Breast epithelium (tissue), 4 donors: ENCODE measurements at regions not wholly inside any gene's neighbourhood (a gene's known extent, or its start where the extent isn't known, plus 50 kb on each side); places are given as distances from the start of the nearest gene placed in this dataset.

Experiments used
- DNase-seq, 2 donors: peaks; one replicate each; pipeline ENCODE4 v3.0.0-alpha.2; 2019; ENCODE audit warnings: low spot score in 2 of 2
- H3K27ac ChIP-seq, 2 donors: fragments of 200-600 bp; sonication (generic) in 1 of 2; one replicate each; pipeline ENCODE4 v1.5.1; 2016 to 2019; ENCODE audit warnings: mild to moderate bottlenecking in 1 of 2
- H3K27me3 ChIP-seq, 2 donors: fragments of 200-600 bp; sonication (generic) in 1 of 2; one replicate each; pipeline versions ENCODE4 v1.5.1 to v1.6.0; 2017 to 2019; ENCODE audit warnings: control low read depth in 1 of 2, mild to moderate bottlenecking in 1 of 2
- H3K36me3 ChIP-seq: fragments of 200-600 bp; one replicate; pipeline ENCODE4 v1.5.1; 2019
- H3K4me1 ChIP-seq, 2 donors: fragments of 200-600 bp; sonication (generic); one replicate each; pipeline ENCODE4 v1.5.1; 2016 to 2019; ENCODE audit warnings: control low read depth in 1 of 2
- H3K4me3 ChIP-seq, 3 donors: fragments of 200-600 bp; sonication (generic); 1 replicate in 2 of 3; 2 replicates in 1 of 3; pipeline ENCODE4 v1.5.1; 2016 to 2019; ENCODE audit warnings: mild to moderate bottlenecking in 3 of 3, moderate library complexity in 2 of 3
- H3K9me3 ChIP-seq, 2 donors: fragments of 200-600 bp; sonication (generic) in 1 of 2; one replicate each; pipeline ENCODE4 v1.5.1; 2016 to 2019; ENCODE audit warnings: control low read depth in 1 of 2
- CTCF ChIP-seq, 3 donors: fragments of 450-650 bp; IDR thresholded peaks; one replicate each; pipeline ENCODE4 v1.5.1; 2016 to 2017; ENCODE audit warnings: antibody characterized with exemption in 3 of 3, mild to moderate bottlenecking in 3 of 3, moderate library complexity in 3 of 3
- POLR2A ChIP-seq: fragments of 450-650 bp; IDR thresholded peaks from one replicate; pipeline ENCODE4 v1.6.1; 2016; ENCODE audit warnings: antibody characterized with exemption, mild to moderate bottlenecking, moderate library complexity
- POLR2AphosphoS5 ChIP-seq, 3 donors: sonication (generic); formaldehyde crosslinking; IDR thresholded peaks; one replicate each; pipeline ENCODE4 v1.6.1; 2017; ENCODE audit warnings: antibody characterized with exemption in 3 of 3
- intact Hi-C: fragments of 100-400 bp; cut with DNase I; formaldehyde crosslinking; loops from one replicate; pipeline ENCODE4 v1.15.1; 2023; ENCODE audit warnings: low total_unique reads

- no peaks in the 10 kb centered on the region for H3K27me3 ChIP-seq
- no peak overlapping the region for H3K27ac ChIP-seq
- DNase-seq: no peak
- TF ChIP-seq POLR2AphosphoS5 (IDR thresholded peaks at IDR 0.05) (no peak), CTCF (IDR thresholded peaks at IDR 0.05) (no peak), POLR2A (no peak)
- H3K4me3 ChIP-seq: no peak overlapping the region
- no peaks in the 10 kb centered on the region for H3K9me3 ChIP-seq
- H3K4me1 ChIP-seq: no peaks in the 10 kb centered on the region
- intact Hi-C loops: no loop called here
- H3K36me3 ChIP-seq: no peaks in the 10 kb centered on the region
These were observed 107.1 kb upstream of the TCF4 start for GRCh38 chr18:55695091-55695490.

GRCh38 chr18:55694291-55694690 is 106.3 kb upstream of the TCF4 start:
- no peak for DNase-seq
- no peak overlapping the region for H3K27ac ChIP-seq
- no peaks in the 10 kb centered on the region for H3K27me3 ChIP-seq
- intact Hi-C loops: no loop called here
- H3K9me3 ChIP-seq: no peaks in the 10 kb centered on the region
- H3K4me1 ChIP-seq: no peaks in the 10 kb centered on the region
- no peaks in the 10 kb centered on the region for H3K36me3 ChIP-seq
- no peak overlapping the region for H3K4me3 ChIP-seq
- no peak for TF ChIP-seq POLR2AphosphoS5 (IDR thresholded peaks at IDR 0.05)

GRCh38 chr18:55688030-55688429 is 100.0 kb upstream of the TCF4 start:
- H3K9me3 ChIP-seq: no peaks in the 10 kb centered on the region
- H3K27ac ChIP-seq: no peak overlapping the region
- H3K36me3 ChIP-seq: no peaks in the 10 kb centered on the region
- H3K4me3 ChIP-seq: no peak overlapping the region
- intact Hi-C loops: no loop called here
- TF ChIP-seq POLR2AphosphoS5 (IDR thresholded peaks at IDR 0.05) (no peak), CTCF (IDR thresholded peaks at IDR 0.05) (no peak), POLR2A (no peak)
- no peaks in the 10 kb centered on the region for H3K27me3 ChIP-seq
- DNase-seq: no peak
- H3K4me1 ChIP-seq: no peaks in the 10 kb centered on the region

GRCh38 chr18:55687106-55687505 is 99.1 kb upstream of the TCF4 start:
- intact Hi-C loops: no loop called here
- H3K4me1 ChIP-seq: no peaks in the 10 kb centered on the region
- no peak overlapping the region for H3K27ac ChIP-seq
- no peaks in the 10 kb centered on the region for H3K36me3 ChIP-seq
- no peaks in the 10 kb centered on the region for H3K9me3 ChIP-seq
- no peak for DNase-seq
- TF ChIP-seq POLR2AphosphoS5 (IDR thresholded peaks at IDR 0.05) (no peak), POLR2A (no peak), CTCF (IDR thresholded peaks at IDR 0.05) (no peak)
- H3K27me3 ChIP-seq: no peaks in the 10 kb centered on the region
- H3K4me3 ChIP-seq: no peak overlapping the region

GRCh38 chr18:55685638-55686037 is 97.6 kb upstream of the TCF4 start:
- Histone ChIP-seq H3K9me3 (no peaks in the 10 kb centered on the region), H3K27me3 (no peaks in the 10 kb centered on the region), H3K4me3 (no peak overlapping the region), H3K27ac (no peak overlapping the region), H3K4me1 (no peaks in the 10 kb centered on the region), H3K36me3 (no peaks in the 10 kb centered on the region)
- intact Hi-C loops: no loop called here
- no peak for DNase-seq
- TF ChIP-seq CTCF (IDR thresholded peaks at IDR 0.05): no peak
- TF ChIP-seq POLR2AphosphoS5 (IDR thresholded peaks at IDR 0.05): no peak
- no peak for TF ChIP-seq POLR2A
